CD4-positive, alpha-beta T cell (primary cell): ENCODE measurements at regions not wholly inside any gene's neighbourhood (a gene's known extent, or its start where the extent isn't known, plus 50 kb on each side); places are given as distances from the start of the nearest gene placed in this dataset.

Experiments used
- ATAC-seq: fragments of 200-7000 bp; cut with Tn5 transposase; one replicate; pipeline ENCODE4 v1.10.0; 2022; ENCODE audit warnings: mild to moderate bottlenecking; ENCODE audit not compliant: poor library complexity
- CTCF ChIA-PET: fragments of 350-600 bp; sonication (Branson Sonifier 250); formaldehyde crosslinking; loops from one replicate; lab custom pipeline; 2021; ENCODE audit warnings: antibody characterized with exemption, inconsistent platforms; lab: Charles Lee
- POLR2A ChIA-PET: fragments of 350-600 bp; sonication (Branson Sonifier 250); formaldehyde crosslinking; loops from one replicate; lab custom pipeline; 2021; ENCODE audit warnings: antibody characterized with exemption, inconsistent platforms; lab: Charles Lee
- DNase-seq, 14 experiments: peaks; one replicate each; pipeline ENCODE4 v3.0.0-alpha.2; 2013 to 2020; ENCODE audit warnings: mixed read lengths in 2 of 14
- H3K27ac ChIP-seq, 2 donors: one replicate each; pipeline versions ENCODE4 v1.5.1 to v1.7.0; 2013; ENCODE audit warnings: low read length in 2 of 2, low read depth in 1 of 2, mild to moderate bottlenecking in 1 of 2
- H3K27me3 ChIP-seq, 2 experiments: 1 replicate in 1 of 2; 2 replicates in 1 of 2; pipeline versions ENCODE4 v1.6.1 to v1.7.0; 2013; ENCODE audit warnings: low read length in 2 of 2, control low read depth in 1 of 2, mild to moderate bottlenecking in 1 of 2, moderate library complexity in 1 of 2; ENCODE audit not compliant: insufficient read depth in 2 of 2, control insufficient read depth in 1 of 2
- H3K36me3 ChIP-seq: one replicate; pipeline ENCODE4 v1.6.1; 2013; ENCODE audit warnings: low read length, control low read depth; ENCODE audit not compliant: insufficient read depth
- H3K4me1 ChIP-seq: one replicate; pipeline ENCODE4 v1.6.1; 2013; ENCODE audit warnings: low read length, control low read depth; ENCODE audit not compliant: insufficient read depth
- H3K4me3 ChIP-seq: one replicate; pipeline ENCODE4 v1.5.1; 2013; ENCODE audit warnings: mild to moderate bottlenecking, low read length, moderate library complexity
- H3K9me3 ChIP-seq, 2 experiments: 1 replicate in 1 of 2; 2 replicates in 1 of 2; pipeline versions ENCODE4 v1.6.1 to v1.7.0; 2013; ENCODE audit warnings: low read length in 2 of 2, mild to moderate bottlenecking in 2 of 2, control low read depth in 1 of 2, moderate library complexity in 1 of 2; ENCODE audit not compliant: control insufficient read depth in 1 of 2, insufficient read depth in 1 of 2
- H3K27ac Mint-ChIP-seq: one replicate; pipeline ENCODE4 v1.8.0; 2020; ENCODE audit warnings: mixed read lengths
- H3K27me3 Mint-ChIP-seq: one replicate; pipeline ENCODE4 v1.8.0; 2021; ENCODE audit warnings: mixed read lengths
- H3K36me3 Mint-ChIP-seq: one replicate; pipeline ENCODE4 v1.8.0; 2021; ENCODE audit warnings: low read depth, mixed read lengths
- H3K4me1 Mint-ChIP-seq: one replicate; pipeline ENCODE4 v1.8.0; 2021; ENCODE audit warnings: low read depth, mixed read lengths
- H3K4me3 Mint-ChIP-seq: one replicate; pipeline ENCODE4 v1.8.0; 2020; ENCODE audit warnings: mild to moderate bottlenecking, mixed read lengths
- H3K9me3 Mint-ChIP-seq: one replicate; pipeline ENCODE4 v1.8.0; 2020; ENCODE audit warnings: mixed read lengths
- CTCF ChIP-seq: fragments of 200-600 bp; IDR thresholded peaks from one replicate; pipeline ENCODE4 v1.8.0; 2022; ENCODE audit warnings: antibody characterized with exemption, mild to moderate bottlenecking
- intact Hi-C, 2 experiments: fragments of 100-400 bp; cut with DNase I in 1 of 2; cut with micrococcal nuclease in 1 of 2; formaldehyde crosslinking; loops; one replicate each; pipeline versions ENCODE4 v1.15.1 to v1.9.0; 2023 to 2025; cut with DNase I, micrococcal nuclease

- H3K9me3 Mint-ChIP-seq = no peaks in the 10 kb centered on the region
- H3K9me3 ChIP-seq = no peaks in the 10 kb centered on the region
- H3K4me3 Mint-ChIP-seq = no peak overlapping the region
- no peak overlapping the region for H3K27ac ChIP-seq
- H3K4me1 ChIP-seq = no peaks in the 10 kb centered on the region
- H3K36me3 Mint-ChIP-seq = no peaks in the 10 kb centered on the region
- no peak for TF ChIP-seq CTCF
- CTCF ChIA-PET = no interaction called here
- intact Hi-C loops = no loop called here
- DNase-seq (no peak), ATAC-seq (no peak)
- no peak overlapping the region for H3K27ac Mint-ChIP-seq
- no peaks in the 10 kb centered on the region for H3K4me1 Mint-ChIP-seq
- peaks cover 31% of the 10 kb centered on the region for H3K27me3 Mint-ChIP-seq
- POLR2A ChIA-PET = no interaction called here
- H3K4me3 ChIP-seq = no peak overlapping the region
- H3K36me3 ChIP-seq = no peaks in the 10 kb centered on the region
- H3K27me3 ChIP-seq = peaks cover 0 to 8% of the 10 kb centered on the region in 2 experiments
Observed at GRCh38 chr2:205852457-205852856, 170.2 kb downstream of the NRP2 start.

GRCh38 chr2:205850611-205851010 is 168.3 kb downstream of the NRP2 start:
- no peaks in the 10 kb centered on the region for H3K9me3 Mint-ChIP-seq
- H3K36me3 ChIP-seq = no peaks in the 10 kb centered on the region
- no peak for DNase-seq
- peaks cover 26% of the 10 kb centered on the region for H3K27me3 Mint-ChIP-seq
- no peak overlapping the region for H3K27ac ChIP-seq
- no peak overlapping the region for H3K4me3 ChIP-seq
- no peak for ATAC-seq
- H3K4me1 Mint-ChIP-seq = no peaks in the 10 kb centered on the region
- H3K4me1 ChIP-seq = no peaks in the 10 kb centered on the region
- no peaks in the 10 kb centered on the region for H3K36me3 Mint-ChIP-seq
- intact Hi-C loops = no loop called here
- TF ChIP-seq CTCF = no peak
- H3K9me3 ChIP-seq = no peaks in the 10 kb centered on the region
- CTCF ChIA-PET = no interaction called here
- peaks cover 0 to 8% of the 10 kb centered on the region in 2 experiments for H3K27me3 ChIP-seq
- H3K4me3 Mint-ChIP-seq = no peak overlapping the region
- no peak overlapping the region for H3K27ac Mint-ChIP-seq
- POLR2A ChIA-PET = no interaction called here

GRCh38 chr2:205850132-205850531 is 167.8 kb downstream of the NRP2 start:
- Histone ChIP-seq H3K27me3 (peaks cover 0 to 8% of the 10 kb centered on the region in 2 experiments), H3K27ac (no peak overlapping the region), H3K4me3 (no peak overlapping the region), H3K9me3 (no peaks in the 10 kb centered on the region), H3K36me3 (no peaks in the 10 kb centered on the region), H3K4me1 (no peaks in the 10 kb centered on the region)
- POLR2A ChIA-PET = no interaction called here
- intact Hi-C loops = no loop called here
- no peak overlapping the region for H3K27ac Mint-ChIP-seq
- ATAC-seq (no peak), DNase-seq (no peak)
- H3K9me3 Mint-ChIP-seq = no peaks in the 10 kb centered on the region
- H3K4me1 Mint-ChIP-seq = no peaks in the 10 kb centered on the region
- TF ChIP-seq CTCF = no peak
- no peak overlapping the region for H3K4me3 Mint-ChIP-seq
- no peaks in the 10 kb centered on the region for H3K36me3 Mint-ChIP-seq
- H3K27me3 Mint-ChIP-seq = peaks cover 22% of the 10 kb centered on the region
- CTCF ChIA-PET = no interaction called here
